ENCODE measurements at regions not wholly inside any gene's neighbourhood (a gene's known extent, or its start where the extent isn't known, plus 50 kb on each side); places are given as distances from the start of the nearest gene placed in this dataset.

DNA sequence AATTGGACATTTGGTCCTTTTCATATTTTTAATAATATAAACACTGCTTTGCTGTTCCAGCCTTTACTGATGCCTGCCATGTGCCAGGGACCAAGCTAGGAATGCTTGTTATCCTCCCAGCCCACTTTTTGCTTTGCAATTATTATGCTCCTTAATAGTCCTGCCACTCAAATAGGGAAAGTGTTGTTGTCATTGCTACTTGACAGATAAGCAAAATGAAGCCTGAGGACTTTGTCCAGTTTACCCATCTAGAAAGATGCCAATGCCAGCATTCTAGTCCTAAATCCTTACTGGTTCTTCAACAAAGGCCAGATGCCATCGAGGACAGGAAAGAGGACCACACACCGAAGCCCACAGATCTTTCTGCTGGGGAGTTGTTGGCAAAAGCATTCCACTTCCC lies 246.5 kb downstream of the EMP1 start:
- H3K27ac ChIP-seq (ENCODE audit: insufficient read depth, low read depth, low read length, poor library complexity, severe bottlenecking) = no peak overlapping the region
- H3K4me1 ChIP-seq (ENCODE audit: control insufficient read depth, insufficient read depth, low read length) = no peaks in the 10 kb centered on the region
- H3K9me3 ChIP-seq (ENCODE audit: control insufficient read depth, low read length) = no peaks in the 10 kb centered on the region
- no peaks in the 10 kb centered on the region for H3K36me3 ChIP-seq (ENCODE audit: control insufficient read depth, insufficient read depth, low read length)
- WGBS, 2 experiments = 93 to 100% methylated on average over 2 of the region's 2 CpGs
- H3K27me3 ChIP-seq (ENCODE audit: control insufficient read depth, insufficient read depth, low read length, poor library complexity, severe bottlenecking) = no peaks in the 10 kb centered on the region
- H3K4me3 ChIP-seq (ENCODE audit: insufficient read depth, low read depth, low read length) = no peak overlapping the region

DNA sequence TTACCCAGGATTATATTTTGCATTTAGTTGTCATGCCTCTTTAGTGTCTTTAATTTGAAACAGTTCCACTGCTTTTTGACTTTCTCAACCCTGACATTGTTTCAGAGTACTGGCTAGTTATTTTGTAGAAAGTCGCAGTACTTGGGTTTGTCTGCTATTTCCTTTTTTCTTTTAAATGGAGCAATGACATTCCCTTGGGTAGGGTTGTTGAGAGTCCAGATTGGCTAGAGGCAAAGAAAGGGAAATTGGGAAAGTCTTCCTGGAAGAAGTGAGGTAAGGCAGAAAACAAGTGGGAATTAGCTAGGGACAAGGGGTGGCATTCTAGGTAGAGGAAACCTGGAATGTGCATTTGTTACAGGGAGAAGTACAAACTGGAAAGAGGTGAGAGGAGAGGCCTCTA lies 245.9 kb downstream of the EMP1 start:
- WGBS, 2 experiments = 89 to 96% methylated on average over 1 of the region's 1 CpG
- Histone ChIP-seq H3K4me3 (ENCODE audit: insufficient read depth, low read depth, low read length) (no peak overlapping the region), H3K9me3 (ENCODE audit: control insufficient read depth, low read length) (no peaks in the 10 kb centered on the region), H3K4me1 (ENCODE audit: control insufficient read depth, insufficient read depth, low read length) (no peaks in the 10 kb centered on the region), H3K27ac (ENCODE audit: insufficient read depth, low read depth, low read length, poor library complexity, severe bottlenecking) (no peak overlapping the region), H3K27me3 (ENCODE audit: control insufficient read depth, insufficient read depth, low read length, poor library complexity, severe bottlenecking) (no peaks in the 10 kb centered on the region), H3K36me3 (ENCODE audit: control insufficient read depth, insufficient read depth, low read length) (no peaks in the 10 kb centered on the region)

DNA sequence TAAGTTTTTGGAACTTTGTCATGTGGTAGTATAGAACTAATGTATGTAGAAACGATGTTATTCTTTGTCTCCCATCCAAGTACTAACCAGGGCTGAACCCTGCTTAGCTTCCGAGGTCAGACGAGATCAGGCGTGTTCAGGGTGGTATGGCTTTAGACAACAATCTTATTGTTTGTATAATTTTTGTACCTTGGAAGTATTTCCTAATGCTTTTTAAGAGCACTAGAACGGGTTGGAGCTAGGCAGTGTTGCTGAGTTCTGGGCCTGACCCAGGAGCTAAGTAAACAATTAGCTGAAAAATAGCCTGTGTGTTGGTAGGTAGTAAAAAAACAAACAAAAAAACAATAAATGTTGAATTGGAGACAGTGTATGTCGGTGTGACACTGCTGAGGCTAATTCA lies 244.3 kb downstream of the EMP1 start:
- H3K4me1 ChIP-seq (ENCODE audit: control insufficient read depth, insufficient read depth, low read length) = peaks cover 4% of the 10 kb centered on the region
- 93 to 94% methylated on average over 6 of the region's 6 CpGs for whole genome bisulfite sequencing, 2 experiments
- no peaks in the 10 kb centered on the region for H3K27me3 ChIP-seq (ENCODE audit: control insufficient read depth, insufficient read depth, low read length, poor library complexity, severe bottlenecking)
- H3K27ac ChIP-seq (ENCODE audit: insufficient read depth, low read depth, low read length, poor library complexity, severe bottlenecking) = no peak overlapping the region
- no peaks in the 10 kb centered on the region for H3K9me3 ChIP-seq (ENCODE audit: control insufficient read depth, low read length)
- H3K36me3 ChIP-seq (ENCODE audit: control insufficient read depth, insufficient read depth, low read length) = no peaks in the 10 kb centered on the region
- H3K4me3 ChIP-seq (ENCODE audit: insufficient read depth, low read depth, low read length) = no peak overlapping the region

DNA sequence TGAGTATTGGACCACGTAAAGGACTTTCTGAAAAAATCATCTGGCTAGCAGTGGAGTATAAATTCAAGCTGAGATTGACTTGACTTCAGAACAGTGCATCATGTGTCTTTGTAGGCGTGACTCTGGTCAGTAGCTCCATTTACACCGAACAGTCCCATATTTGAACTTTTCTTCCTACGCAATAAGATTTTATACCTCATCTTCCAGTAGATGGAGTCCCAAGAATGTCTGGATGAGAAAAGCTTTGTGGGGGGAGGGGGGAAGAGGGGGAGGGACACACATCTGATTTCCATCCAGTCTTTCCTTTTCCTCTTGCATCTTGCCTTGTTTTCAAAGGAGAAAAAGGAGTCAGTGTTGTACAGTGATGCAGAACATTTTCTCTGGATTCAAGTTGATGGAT lies 241.0 kb downstream of the EMP1 start:
- no peak overlapping the region for H3K27ac ChIP-seq (ENCODE audit: insufficient read depth, low read depth, low read length, poor library complexity, severe bottlenecking)
- no peaks in the 10 kb centered on the region for H3K36me3 ChIP-seq (ENCODE audit: control insufficient read depth, insufficient read depth, low read length)
- no peaks in the 10 kb centered on the region for H3K27me3 ChIP-seq (ENCODE audit: control insufficient read depth, insufficient read depth, low read length, poor library complexity, severe bottlenecking)
- 95 to 97% methylated on average over 3 to 4 of the region's 4 CpGs for WGBS, 2 experiments
- no peaks in the 10 kb centered on the region for H3K9me3 ChIP-seq (ENCODE audit: control insufficient read depth, low read length)
- H3K4me3 ChIP-seq (ENCODE audit: insufficient read depth, low read depth, low read length) = no peak overlapping the region
- peaks cover 7% of the 10 kb centered on the region for H3K4me1 ChIP-seq (ENCODE audit: control insufficient read depth, insufficient read depth, low read length)

DNA sequence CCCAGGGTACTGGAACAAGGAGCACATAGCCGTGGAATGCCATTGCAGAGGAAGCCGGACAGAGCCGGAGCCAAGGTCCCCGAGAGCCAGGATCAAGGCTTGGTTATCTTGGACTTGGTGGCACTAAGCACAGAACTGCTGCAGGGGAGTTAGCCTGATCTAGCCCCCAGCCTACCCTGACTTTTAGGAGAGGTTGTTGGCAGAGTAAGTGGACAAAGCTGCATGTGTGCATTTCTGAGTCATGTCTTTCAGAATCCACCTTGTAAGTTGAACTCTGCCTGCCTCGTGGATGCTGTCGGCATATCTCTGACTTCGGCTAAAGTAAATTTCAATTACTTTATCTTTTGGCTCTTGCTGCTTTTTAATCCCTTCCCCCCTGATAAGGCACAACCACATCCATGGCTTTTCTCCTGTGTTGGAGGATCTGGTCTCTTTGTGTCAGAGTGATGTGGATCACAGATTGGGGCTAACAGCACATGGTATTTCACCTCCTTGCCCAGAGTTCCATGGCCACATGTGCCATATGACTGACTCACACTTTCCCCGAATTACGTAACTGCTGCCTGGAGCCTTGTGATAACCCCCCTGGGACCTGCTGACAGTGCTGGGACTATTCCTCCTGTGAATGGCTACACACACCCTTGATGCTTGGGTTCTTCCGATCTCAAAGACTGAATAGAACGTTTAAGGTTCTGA lies 240.3 kb downstream of the EMP1 start:
- Histone ChIP-seq H3K27ac (ENCODE audit: insufficient read depth, low read depth, low read length, poor library complexity, severe bottlenecking) (no peak overlapping the region), H3K36me3 (ENCODE audit: control insufficient read depth, insufficient read depth, low read length) (no peaks in the 10 kb centered on the region), H3K9me3 (ENCODE audit: control insufficient read depth, low read length) (no peaks in the 10 kb centered on the region), H3K4me3 (ENCODE audit: insufficient read depth, low read depth, low read length) (no peak overlapping the region), H3K27me3 (ENCODE audit: control insufficient read depth, insufficient read depth, low read length, poor library complexity, severe bottlenecking) (no peaks in the 10 kb centered on the region), H3K4me1 (ENCODE audit: control insufficient read depth, insufficient read depth, low read length) (peaks cover 7% of the 10 kb centered on the region)
- WGBS, 2 experiments = 95 to 96% methylated on average over 11 of the region's 11 CpGs

DNA sequence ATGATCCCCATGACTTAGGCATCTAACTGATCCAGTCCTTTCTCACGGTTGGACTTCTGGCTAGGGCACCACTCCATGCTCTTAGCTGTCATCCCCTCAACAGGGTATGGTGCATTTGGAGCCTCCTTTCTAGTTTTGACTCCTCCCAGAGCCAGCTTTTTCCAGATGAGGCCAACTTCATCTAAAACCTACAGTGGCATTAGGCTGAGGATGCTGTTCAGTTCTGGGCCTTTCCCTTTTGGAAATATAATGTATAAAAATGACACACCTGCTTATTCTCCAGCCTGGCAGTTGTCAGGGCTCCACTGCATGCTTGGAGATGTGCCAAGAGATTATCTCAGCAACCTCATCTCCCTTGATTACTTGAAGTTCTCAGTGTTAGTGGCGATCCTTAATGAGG lies 239.7 kb downstream of the EMP1 start:
- Histone ChIP-seq H3K4me1 (ENCODE audit: control insufficient read depth, insufficient read depth, low read length) (peaks cover 7% of the 10 kb centered on the region), H3K4me3 (ENCODE audit: insufficient read depth, low read depth, low read length) (no peak overlapping the region), H3K27ac (ENCODE audit: insufficient read depth, low read depth, low read length, poor library complexity, severe bottlenecking) (no peak overlapping the region), H3K9me3 (ENCODE audit: control insufficient read depth, low read length) (no peaks in the 10 kb centered on the region), H3K27me3 (ENCODE audit: control insufficient read depth, insufficient read depth, low read length, poor library complexity, severe bottlenecking) (no peaks in the 10 kb centered on the region), H3K36me3 (ENCODE audit: control insufficient read depth, insufficient read depth, low read length) (no peaks in the 10 kb centered on the region)
- 83 to 90% methylated on average over 2 of the region's 2 CpGs for WGBS, 2 experiments

DNA sequence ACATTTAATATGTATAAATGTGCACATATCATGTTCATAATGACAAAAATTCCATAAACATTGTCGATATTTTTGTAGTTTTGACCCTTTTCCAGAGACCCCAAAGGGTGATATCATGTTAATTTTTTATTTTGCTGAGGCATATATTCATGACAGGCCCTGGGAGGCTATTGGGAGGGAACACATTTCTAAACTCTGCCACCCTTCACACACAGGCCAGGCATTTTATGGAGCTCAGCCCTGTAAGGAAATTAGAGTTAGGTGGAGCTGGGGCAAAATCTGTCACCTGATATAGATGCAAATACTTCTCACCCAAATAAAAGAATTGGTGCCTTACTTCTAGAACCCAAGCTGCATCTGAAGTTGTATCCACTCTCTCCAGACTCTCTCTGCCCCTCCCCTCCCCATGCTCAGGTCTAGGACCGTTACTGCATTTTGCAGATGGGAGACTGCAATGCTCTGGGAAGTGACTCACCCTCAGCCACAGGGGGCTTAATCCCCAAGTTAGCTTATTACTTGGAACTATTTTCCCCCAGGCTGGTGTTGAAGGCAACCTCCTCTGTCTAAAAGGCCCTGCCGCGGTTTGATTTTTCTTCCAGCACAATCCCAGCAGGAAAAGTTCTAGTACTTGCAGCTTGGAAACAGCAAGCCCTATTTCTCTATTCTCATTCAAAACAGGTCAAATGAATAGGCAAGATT lies 238.9 kb downstream of the EMP1 start:
- WGBS, 2 experiments = 7 to 37% methylated on average over 3 to 4 of the region's 4 CpGs
- H3K27me3 ChIP-seq (ENCODE audit: control insufficient read depth, insufficient read depth, low read length, poor library complexity, severe bottlenecking) = no peaks in the 10 kb centered on the region
- H3K4me3 ChIP-seq (ENCODE audit: insufficient read depth, low read depth, low read length) = no peak overlapping the region
- H3K4me1 ChIP-seq (ENCODE audit: control insufficient read depth, insufficient read depth, low read length) = peaks cover 7% of the 10 kb centered on the region
- H3K27ac ChIP-seq (ENCODE audit: insufficient read depth, low read depth, low read length, poor library complexity, severe bottlenecking) = no peak overlapping the region
- H3K9me3 ChIP-seq (ENCODE audit: control insufficient read depth, low read length) = no peaks in the 10 kb centered on the region
- no peaks in the 10 kb centered on the region for H3K36me3 ChIP-seq (ENCODE audit: control insufficient read depth, insufficient read depth, low read length)

DNA sequence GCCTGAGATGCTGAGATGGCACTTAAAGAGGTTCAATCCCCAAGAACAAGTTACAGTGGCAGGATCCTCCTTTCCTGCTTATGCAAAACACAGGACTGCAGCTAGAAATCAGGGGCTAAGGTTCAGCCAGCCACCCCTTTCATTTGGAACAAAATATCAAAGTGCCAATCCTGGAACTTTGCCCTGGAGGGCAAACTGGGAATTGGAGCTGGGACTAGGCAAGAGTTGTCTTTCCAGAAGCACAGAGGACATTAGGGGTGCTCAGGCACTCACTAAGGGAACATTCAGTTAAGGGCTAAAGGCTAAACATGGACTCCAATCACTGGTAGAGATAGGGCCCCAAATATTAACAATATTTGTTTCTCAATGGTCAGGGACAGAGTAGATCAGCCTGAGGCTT lies 237.2 kb downstream of the EMP1 start:
- Histone ChIP-seq H3K4me3 (ENCODE audit: insufficient read depth, low read depth, low read length) (no peak overlapping the region), H3K27me3 (ENCODE audit: control insufficient read depth, insufficient read depth, low read length, poor library complexity, severe bottlenecking) (no peaks in the 10 kb centered on the region), H3K4me1 (ENCODE audit: control insufficient read depth, insufficient read depth, low read length) (peaks cover 7% of the 10 kb centered on the region), H3K36me3 (ENCODE audit: control insufficient read depth, insufficient read depth, low read length) (no peaks in the 10 kb centered on the region), H3K9me3 (ENCODE audit: control insufficient read depth, low read length) (no peaks in the 10 kb centered on the region), H3K27ac (ENCODE audit: insufficient read depth, low read depth, low read length, poor library complexity, severe bottlenecking) (no peak overlapping the region)

DNA sequence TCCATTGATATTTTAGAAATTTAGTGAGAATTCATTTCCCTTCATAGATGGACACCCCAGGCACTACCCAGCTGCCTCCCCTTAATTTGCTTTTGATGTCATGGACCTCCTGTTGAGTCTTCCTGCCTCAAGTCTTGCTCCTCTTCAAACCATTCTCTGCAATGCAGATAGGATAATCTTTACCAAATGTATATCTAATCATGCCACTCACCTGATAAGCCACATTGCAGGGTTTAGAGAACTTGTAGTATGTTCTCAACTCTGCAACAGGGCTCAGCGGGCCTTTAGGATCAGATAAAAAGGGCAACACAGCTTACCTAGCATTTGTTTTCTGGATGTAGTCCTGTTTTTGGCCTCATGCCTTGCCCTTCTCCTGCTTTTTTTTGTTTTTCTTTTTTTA lies 234.5 kb downstream of the EMP1 start:
- H3K27ac ChIP-seq (ENCODE audit: insufficient read depth, low read depth, low read length, poor library complexity, severe bottlenecking) = no peak overlapping the region
- H3K4me1 ChIP-seq (ENCODE audit: control insufficient read depth, insufficient read depth, low read length) = peaks cover 6% of the 10 kb centered on the region
- H3K9me3 ChIP-seq (ENCODE audit: control insufficient read depth, low read length) = no peaks in the 10 kb centered on the region
- WGBS, 2 experiments = 87 to 91% methylated on average over 1 of the region's 1 CpG
- no peaks in the 10 kb centered on the region for H3K27me3 ChIP-seq (ENCODE audit: control insufficient read depth, insufficient read depth, low read length, poor library complexity, severe bottlenecking)
- no peaks in the 10 kb centered on the region for H3K36me3 ChIP-seq (ENCODE audit: control insufficient read depth, insufficient read depth, low read length)
- no peak overlapping the region for H3K4me3 ChIP-seq (ENCODE audit: insufficient read depth, low read depth, low read length)

DNA sequence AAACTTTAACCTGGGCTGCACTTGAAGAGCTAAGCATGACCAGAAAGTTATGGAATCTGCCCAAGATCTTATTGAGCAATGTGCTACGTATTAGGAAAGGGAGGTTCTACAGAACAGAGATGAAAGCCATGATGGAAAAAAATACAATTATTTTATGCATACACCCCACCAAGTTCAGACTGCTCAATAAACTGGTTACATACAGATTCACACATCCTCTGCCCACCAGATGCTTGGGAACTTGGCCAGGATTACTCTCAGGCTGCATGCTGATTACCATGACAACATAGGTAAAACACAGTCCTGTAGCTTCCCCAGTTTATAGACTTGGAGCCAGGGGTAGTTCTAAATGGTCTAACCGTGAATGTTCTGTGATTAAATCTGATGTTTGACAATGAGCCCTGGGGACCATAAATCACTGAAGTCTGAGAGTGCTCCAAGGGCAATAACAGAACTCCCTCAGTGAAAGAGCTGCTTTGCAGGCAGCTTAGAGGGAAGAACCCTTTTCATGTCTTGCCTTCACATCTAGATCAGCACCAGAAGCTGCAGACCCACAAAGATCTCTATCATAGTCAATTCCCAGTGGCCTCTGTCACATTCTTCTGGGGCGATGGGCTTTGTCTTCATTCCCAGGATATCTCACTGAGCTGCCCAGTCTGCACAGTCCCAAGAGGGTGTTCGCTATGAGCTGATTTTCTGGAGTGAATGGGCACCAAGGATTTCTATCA lies 232.2 kb downstream of the EMP1 start:
- WGBS, 2 experiments = 89 to 95% methylated on average over 3 to 4 of the region's 4 CpGs
- no peaks in the 10 kb centered on the region for H3K4me1 ChIP-seq (ENCODE audit: control insufficient read depth, insufficient read depth, low read length)
- H3K27me3 ChIP-seq (ENCODE audit: control insufficient read depth, insufficient read depth, low read length, poor library complexity, severe bottlenecking) = no peaks in the 10 kb centered on the region
- H3K27ac ChIP-seq (ENCODE audit: insufficient read depth, low read depth, low read length, poor library complexity, severe bottlenecking) = no peak overlapping the region
- no peaks in the 10 kb centered on the region for H3K36me3 ChIP-seq (ENCODE audit: control insufficient read depth, insufficient read depth, low read length)
- no peak overlapping the region for H3K4me3 ChIP-seq (ENCODE audit: insufficient read depth, low read depth, low read length)
- no peaks in the 10 kb centered on the region for H3K9me3 ChIP-seq (ENCODE audit: control insufficient read depth, low read length)
